ENCODE measurements at regions not wholly inside any gene's neighbourhood (a gene's known extent, or its start where the extent isn't known, plus 50 kb on each side); places are given as distances from the start of the nearest gene placed in this dataset.
"Not testable (repeated sequence)": the region's sequence is repeated elsewhere in the genome, so short reads cannot be mapped to it uniquely, and the experiment has no call there.

DNA sequence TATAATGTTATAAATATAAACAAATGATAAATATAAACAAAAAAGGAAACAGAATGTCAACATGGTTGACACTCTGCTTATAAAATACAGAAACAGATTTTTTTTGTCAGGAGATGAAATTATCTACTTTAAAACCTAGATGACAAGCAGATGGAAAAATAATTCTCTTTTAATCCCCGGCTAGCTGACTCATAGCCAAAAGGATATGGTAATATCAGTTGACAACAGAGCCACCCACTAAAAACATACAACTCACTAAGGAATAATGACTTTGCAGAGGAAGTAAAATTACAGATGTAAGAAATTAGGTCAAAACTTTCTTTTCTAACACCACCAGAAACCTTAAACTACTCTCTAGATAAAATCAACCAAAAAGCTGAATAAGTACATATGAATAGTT is 131.1 kb upstream of the ABCB5 start:
- Histone ChIP-seq H3K36me3 (no peaks in the 10 kb centered on the region), H3K27ac (no peak overlapping the region), H3K27me3 (no peaks in the 10 kb centered on the region), H3K4me1 (no peaks in the 10 kb centered on the region), H3K9me3 (peaks cover 15 to 23% of the 10 kb centered on the region in 2 donors), H3K4me3 (no peak overlapping the region)
- 20 to 33% methylated on average over 1 of the region's 1 CpG for WGBS, 2 donors (ENCODE audit: low coverage in 1 of 2)
- in situ Hi-C loops (cut with MboI; ENCODE audit: low pct_ligation_motif_present in 1 of 4, low pct_unique_long_range_greater_than_20kb in 1 of 4, low sequenced_read_pairs in 3 of 4) (no loop called here), intact Hi-C loops (cut with DNase I; ENCODE audit: low total_unique reads) (no loop called here)
- TF ChIP-seq, protein P1, sequence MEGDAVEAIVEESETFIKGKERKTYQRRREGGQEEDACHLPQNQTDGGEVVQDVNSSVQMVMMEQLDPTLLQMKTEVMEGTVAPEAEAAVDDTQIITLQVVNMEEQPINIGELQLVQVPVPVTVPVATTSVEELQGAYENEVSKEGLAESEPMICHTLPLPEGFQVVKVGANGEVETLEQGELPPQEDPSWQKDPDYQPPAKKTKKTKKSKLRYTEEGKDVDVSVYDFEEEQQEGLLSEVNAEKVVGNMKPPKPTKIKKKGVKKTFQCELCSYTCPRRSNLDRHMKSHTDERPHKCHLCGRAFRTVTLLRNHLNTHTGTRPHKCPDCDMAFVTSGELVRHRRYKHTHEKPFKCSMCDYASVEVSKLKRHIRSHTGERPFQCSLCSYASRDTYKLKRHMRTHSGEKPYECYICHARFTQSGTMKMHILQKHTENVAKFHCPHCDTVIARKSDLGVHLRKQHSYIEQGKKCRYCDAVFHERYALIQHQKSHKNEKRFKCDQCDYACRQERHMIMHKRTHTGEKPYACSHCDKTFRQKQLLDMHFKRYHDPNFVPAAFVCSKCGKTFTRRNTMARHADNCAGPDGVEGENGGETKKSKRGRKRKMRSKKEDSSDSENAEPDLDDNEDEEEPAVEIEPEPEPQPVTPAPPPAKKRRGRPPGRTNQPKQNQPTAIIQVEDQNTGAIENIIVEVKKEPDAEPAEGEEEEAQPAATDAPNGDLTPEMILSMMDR (IDR thresholded peaks at IDR 0.05) = no peak
- DNase-seq = no peak

DNA sequence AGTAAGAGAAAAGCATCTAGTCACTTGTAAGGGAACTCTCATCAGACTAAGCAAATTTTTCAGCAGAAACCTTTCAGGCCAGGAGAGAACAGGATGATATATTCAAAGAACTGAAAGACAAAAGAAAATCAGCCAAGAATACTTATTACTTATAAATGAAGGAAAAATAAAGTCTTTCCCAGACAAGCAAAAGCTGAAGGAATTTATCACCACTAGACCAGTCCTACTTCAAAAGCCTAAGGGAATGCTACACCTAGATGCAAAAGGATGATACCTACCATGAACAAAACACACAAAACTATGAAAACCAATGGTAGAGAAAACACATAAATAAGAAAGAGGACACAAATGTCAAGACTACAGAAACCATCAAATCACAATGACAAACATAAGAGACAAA is 126.6 kb upstream of the ABCB5 start:
- H3K4me1 ChIP-seq = no peaks in the 10 kb centered on the region
- peaks cover 19 to 23% of the 10 kb centered on the region in 2 donors for H3K9me3 ChIP-seq
- H3K4me3 ChIP-seq = no peak overlapping the region
- H3K27ac ChIP-seq = no peak overlapping the region
- intact Hi-C loops (cut with DNase I; ENCODE audit: low total_unique reads) = no loop called here
- no peaks in the 10 kb centered on the region for H3K27me3 ChIP-seq
- no peak for DNase-seq
- no peaks in the 10 kb centered on the region for H3K36me3 ChIP-seq
- in situ Hi-C loops (cut with MboI; ENCODE audit: low pct_ligation_motif_present in 1 of 4, low pct_unique_long_range_greater_than_20kb in 1 of 4, low sequenced_read_pairs in 3 of 4) = no loop called here
- TF ChIP-seq POLR2AphosphoS5 (IDR thresholded peaks at IDR 0.05) (no peak), POLR2A (IDR thresholded peaks at IDR 0.05) (no peak), EP300 (IDR thresholded peaks at IDR 0.05; ENCODE audit: low read depth) (no peak)
- TF ChIP-seq, protein P1 (IDR thresholded peaks at IDR 0.05) = no peak

DNA sequence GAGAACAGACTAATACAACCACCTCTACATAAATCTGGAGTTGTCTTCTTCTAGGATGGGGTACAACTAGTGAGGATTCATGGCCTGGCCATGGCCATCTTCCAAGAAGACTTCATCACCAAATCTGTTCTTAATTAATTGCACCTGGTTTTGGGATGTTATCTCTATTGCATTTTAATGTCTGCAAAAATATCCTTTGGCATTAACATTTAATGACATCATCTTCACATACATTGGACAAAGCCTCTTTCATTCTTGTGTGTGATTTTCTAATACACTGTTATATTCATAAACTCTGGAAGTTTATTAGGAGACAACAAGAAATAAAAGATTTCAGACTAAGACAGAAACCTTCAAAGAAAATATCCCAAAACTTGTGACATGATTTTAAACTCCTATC is 124.2 kb upstream of the ABCB5 start:
- intact Hi-C loops (cut with DNase I; ENCODE audit: low total_unique reads) (no loop called here), in situ Hi-C loops (cut with MboI; ENCODE audit: low pct_ligation_motif_present in 1 of 4, low pct_unique_long_range_greater_than_20kb in 1 of 4, low sequenced_read_pairs in 3 of 4) (no loop called here)
- no peaks in the 10 kb centered on the region for H3K36me3 ChIP-seq
- H3K9me3 ChIP-seq = peaks cover 19 to 23% of the 10 kb centered on the region in 2 donors
- no peaks in the 10 kb centered on the region for H3K27me3 ChIP-seq
- no peaks in the 10 kb centered on the region for H3K4me1 ChIP-seq
- no peak overlapping the region for H3K4me3 ChIP-seq
- H3K27ac ChIP-seq = no peak overlapping the region
- TF ChIP-seq POLR2AphosphoS5 (IDR thresholded peaks at IDR 0.05) (no peak), POLR2A (IDR thresholded peaks at IDR 0.05) (no peak), EP300 (IDR thresholded peaks at IDR 0.05; ENCODE audit: low read depth) (no peak)
- TF ChIP-seq, protein P1 (IDR thresholded peaks at IDR 0.05) = no peak
- DNase-seq = no peak

DNA sequence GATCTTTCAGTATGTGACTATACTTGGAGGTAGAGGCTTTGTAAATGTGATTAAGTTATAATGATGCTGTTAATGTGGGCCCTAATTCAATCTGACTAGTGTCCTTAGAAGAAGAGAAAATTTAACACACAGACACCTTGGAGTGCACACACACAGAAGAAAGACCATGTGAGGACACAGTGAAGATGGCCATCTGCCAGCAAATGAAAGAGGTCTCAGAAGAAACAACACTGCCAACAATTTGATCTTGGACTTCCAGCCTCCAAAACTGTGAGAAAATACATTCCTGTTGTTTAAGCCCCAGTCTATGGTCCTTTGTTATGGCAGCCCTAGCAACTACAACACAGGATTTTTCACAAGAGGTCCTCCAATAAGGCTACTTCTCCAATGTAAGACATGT is 120.9 kb upstream of the ABCB5 start:
- intact Hi-C loops (cut with DNase I; ENCODE audit: low total_unique reads) (no loop called here), in situ Hi-C loops (cut with MboI; ENCODE audit: low pct_ligation_motif_present in 1 of 4, low pct_unique_long_range_greater_than_20kb in 1 of 4, low sequenced_read_pairs in 3 of 4) (no loop called here)
- Histone ChIP-seq H3K27me3 (no peaks in the 10 kb centered on the region), H3K4me3 (no peak overlapping the region), H3K4me1 (no peaks in the 10 kb centered on the region), H3K9me3 (peaks cover 4 to 7% of the 10 kb centered on the region in 2 donors), H3K27ac (no peak overlapping the region), H3K36me3 (no peaks in the 10 kb centered on the region)
- DNase-seq = no peak
- TF ChIP-seq POLR2AphosphoS5 (IDR thresholded peaks at IDR 0.05) = no peak
- TF ChIP-seq, protein P1 (IDR thresholded peaks at IDR 0.05) = no peak
- TF ChIP-seq POLR2A (IDR thresholded peaks at IDR 0.05) = no peak
- TF ChIP-seq EP300 (IDR thresholded peaks at IDR 0.05; ENCODE audit: low read depth) = no peak

DNA sequence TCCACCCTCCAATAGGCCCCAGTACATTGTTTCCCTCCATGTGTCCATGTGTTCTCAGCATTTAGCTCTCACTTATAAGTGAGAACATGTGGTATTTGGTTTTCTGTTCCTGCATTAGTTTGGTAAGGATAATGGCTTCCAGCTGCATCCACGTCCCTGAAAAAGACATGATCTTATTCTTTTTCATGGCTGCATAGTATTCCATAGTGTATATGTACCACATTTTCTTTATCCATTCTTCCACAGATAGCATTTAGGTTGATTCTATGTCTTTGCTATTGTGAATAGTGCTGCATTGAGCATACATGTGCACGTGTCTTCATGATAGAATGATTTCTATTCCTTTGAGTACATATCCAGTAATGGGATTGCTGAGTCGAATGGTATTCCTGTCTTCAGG is 114.0 kb upstream of the ABCB5 start:
- H3K27ac ChIP-seq; H3K4me3 ChIP-seq; H3K36me3 ChIP-seq; H3K4me1 ChIP-seq; H3K9me3 ChIP-seq; intact Hi-C loops (cut with DNase I; ENCODE audit: low total_unique reads); H3K27me3 ChIP-seq; DNase-seq; in situ Hi-C loops (cut with MboI; ENCODE audit: low pct_ligation_motif_present in 1 of 4, low pct_unique_long_range_greater_than_20kb in 1 of 4, low sequenced_read_pairs in 3 of 4): not testable (repeated sequence)
- 81 to 93% methylated on average over 3 of the region's 3 CpGs for whole genome bisulfite sequencing, 2 donors (ENCODE audit: low coverage in 1 of 2)
